GM12875 (cell line): ENCODE measurements at regions not wholly inside any gene's neighbourhood (a gene's known extent, or its start where the extent isn't known, plus 50 kb on each side); places are given as distances from the start of the nearest gene placed in this dataset.

Experiments
- H3K4me3 ChIP-seq: one replicate; pipeline ENCODE4 v1.5.1; 2011; ENCODE audit warnings: low read depth, low read length, control low read depth
- TF ChIP-seq, protein P1 (sequence below): IDR thresholded peaks from 2 replicates; pipeline ENCODE4 v1.5.1; 2011; ENCODE audit warnings: low read depth, mild to moderate bottlenecking, control low read depth, inconsistent platforms, low read length, moderate library complexity, borderline replicate concordance; ENCODE audit not compliant: insufficient read depth

DNA sequence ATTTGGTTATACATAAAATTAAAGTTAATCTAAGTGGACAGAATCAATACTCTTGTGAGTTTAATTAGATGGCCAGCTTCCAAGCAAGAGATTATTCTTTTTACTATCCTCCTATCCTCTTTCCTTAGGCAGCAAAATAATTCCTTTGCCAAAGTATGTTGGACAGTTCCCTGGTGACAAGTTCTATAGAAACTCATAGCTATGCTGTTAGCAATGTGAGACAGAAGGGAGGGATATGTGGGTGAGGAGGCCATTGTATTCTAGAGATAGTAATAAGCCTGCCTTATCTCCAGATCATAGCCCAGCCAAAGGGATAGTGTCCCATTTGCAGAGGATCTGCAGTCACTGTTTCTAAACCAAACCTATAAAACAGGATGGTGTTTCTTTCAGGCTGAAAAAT, 181.6 kb upstream of the HDAC9 start:
- no peak overlapping the region for H3K4me3 ChIP-seq
- TF ChIP-seq, protein P1, sequence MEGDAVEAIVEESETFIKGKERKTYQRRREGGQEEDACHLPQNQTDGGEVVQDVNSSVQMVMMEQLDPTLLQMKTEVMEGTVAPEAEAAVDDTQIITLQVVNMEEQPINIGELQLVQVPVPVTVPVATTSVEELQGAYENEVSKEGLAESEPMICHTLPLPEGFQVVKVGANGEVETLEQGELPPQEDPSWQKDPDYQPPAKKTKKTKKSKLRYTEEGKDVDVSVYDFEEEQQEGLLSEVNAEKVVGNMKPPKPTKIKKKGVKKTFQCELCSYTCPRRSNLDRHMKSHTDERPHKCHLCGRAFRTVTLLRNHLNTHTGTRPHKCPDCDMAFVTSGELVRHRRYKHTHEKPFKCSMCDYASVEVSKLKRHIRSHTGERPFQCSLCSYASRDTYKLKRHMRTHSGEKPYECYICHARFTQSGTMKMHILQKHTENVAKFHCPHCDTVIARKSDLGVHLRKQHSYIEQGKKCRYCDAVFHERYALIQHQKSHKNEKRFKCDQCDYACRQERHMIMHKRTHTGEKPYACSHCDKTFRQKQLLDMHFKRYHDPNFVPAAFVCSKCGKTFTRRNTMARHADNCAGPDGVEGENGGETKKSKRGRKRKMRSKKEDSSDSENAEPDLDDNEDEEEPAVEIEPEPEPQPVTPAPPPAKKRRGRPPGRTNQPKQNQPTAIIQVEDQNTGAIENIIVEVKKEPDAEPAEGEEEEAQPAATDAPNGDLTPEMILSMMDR = no peak

DNA sequence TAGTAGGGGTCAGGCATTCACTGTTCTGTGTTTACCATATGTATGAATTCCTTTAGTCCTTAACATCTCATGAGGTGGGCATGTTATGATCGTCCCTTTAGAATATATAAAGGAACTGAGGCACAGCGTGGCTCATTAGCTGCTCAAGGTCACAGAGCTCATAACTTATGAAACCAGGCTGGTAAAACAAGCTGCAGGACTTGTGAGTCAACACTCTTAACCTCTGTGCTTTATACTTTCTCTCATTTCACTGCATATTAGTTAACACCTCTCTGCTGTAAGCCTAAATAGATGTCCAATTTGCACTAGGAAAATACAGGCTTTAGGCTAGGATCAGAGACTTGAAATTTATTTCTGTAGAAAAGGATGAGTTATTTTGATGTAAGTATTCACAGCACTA, 180.3 kb upstream of the HDAC9 start:
- TF ChIP-seq, protein P1 = no peak
- H3K4me3 ChIP-seq = no peak overlapping the region

DNA sequence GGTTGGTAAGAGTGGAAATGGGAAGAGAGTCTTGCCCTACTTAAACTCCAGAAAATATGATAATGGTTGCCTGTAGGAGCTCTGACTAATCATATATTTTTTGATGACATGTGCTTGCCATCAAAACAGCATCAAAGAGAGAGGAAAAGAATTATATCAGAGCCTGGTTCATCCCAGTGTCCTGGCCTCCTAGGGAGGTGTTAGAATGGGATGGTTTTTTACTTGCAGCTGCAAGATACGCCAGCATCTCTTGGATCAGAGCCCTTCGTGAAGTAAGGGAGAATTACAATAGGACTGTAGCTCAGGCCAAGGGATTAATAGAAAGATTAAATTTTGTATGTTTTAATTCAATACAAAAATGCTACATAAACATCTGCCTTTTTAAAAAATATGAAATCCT, 177.6 kb upstream of the HDAC9 start:
- no peak overlapping the region for H3K4me3 ChIP-seq
- TF ChIP-seq, protein P1 = no peak

DNA sequence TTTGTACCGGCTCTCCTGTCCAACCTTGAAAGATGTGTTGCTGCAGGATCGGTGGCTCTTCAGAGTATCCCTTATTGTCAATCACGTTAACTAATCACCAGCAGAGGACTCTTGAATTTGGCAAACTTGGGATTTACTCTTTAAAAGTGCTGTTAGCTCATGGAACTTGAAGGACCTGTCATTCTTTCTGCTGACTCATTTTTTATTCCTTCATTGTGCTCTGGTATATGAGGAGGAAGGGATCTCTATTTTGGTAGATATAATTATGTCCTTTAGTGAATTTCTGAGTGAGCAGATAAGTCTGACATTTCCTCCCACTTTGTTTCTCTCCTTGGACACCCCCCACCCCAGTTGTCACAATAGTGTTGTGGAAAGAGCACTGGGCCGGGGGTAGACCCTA, 175.1 kb upstream of the HDAC9 start:
- TF ChIP-seq, protein P1 = no peak
- no peak overlapping the region for H3K4me3 ChIP-seq

DNA sequence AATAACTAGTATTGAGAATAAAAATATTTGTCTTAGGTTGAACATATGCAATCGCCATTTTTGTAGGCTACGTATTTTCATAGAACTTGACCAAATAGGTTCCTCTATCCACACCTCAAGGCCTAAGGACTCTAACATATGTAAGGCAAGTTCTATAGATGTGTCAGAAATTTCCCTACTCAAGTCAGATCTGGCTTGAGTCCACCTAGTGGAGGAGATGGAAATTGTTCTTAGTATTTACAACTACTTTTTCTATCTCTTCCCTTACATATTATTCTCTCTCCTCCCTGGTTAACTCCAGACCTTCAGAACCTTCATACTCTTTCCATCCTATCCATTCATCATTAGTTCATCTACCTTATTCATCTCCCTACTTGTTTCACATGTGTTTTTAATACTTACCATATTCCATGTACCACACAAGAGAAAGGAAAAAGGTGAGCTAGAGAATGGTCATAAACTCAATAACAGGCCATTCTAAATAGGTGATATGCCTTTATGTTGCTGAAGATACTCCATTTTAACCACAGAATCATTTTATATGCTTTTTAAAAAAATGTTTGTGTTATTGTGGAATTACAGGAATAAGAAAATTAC, 174.5 kb upstream of the HDAC9 start:
- TF ChIP-seq, protein P1 = peak; percentile 47; the same call in 1 of the 2 replicates
- H3K4me3 ChIP-seq = no peak overlapping the region

DNA sequence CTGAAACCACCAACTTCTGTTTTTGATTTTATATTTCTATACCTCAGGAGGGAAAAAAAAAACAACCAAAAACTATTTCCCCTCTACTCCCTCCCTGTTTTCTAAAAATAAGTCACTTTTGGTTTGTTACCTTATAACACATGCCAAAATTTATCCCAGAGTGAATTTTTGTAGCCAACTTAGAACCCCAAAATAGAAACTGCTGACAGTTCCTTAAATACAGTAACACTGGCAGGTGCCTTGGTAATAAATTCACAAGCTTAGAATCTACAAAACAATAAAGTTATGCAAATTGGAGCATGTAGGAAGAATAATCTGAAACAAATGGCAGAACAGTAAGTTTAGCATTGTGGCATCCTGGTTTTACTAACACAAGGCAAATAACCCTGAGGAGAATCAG, 165.0 kb upstream of the HDAC9 start:
- H3K4me3 ChIP-seq = no peak overlapping the region
- TF ChIP-seq, protein P1 = no peak

DNA sequence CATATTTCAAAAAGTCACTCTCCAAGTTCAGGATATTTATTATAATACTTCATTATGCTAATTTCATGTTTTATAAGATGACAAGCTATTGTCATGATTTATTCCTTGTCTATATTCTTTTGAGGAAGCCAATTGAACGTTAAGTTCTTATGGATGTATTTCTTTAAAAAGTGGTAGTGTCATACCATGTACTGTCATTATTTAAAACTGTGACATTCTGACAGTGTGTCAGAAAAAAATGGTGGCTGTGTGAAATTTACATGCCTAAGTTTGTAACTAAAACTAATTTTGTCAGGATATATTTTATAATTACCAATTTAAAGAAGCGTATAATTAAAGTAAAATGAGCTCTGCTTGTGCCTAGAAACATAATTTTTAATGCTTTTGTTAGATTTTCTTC, 158.9 kb upstream of the HDAC9 start:
- no peak overlapping the region for H3K4me3 ChIP-seq
- TF ChIP-seq, protein P1 = no peak
